B cell (primary cell): ENCODE measurements at regions not wholly inside any gene's neighbourhood (a gene's known extent, or its start where the extent isn't known, plus 50 kb on each side); places are given as distances from the start of the nearest gene placed in this dataset.

Experiments used
- EZH2 ChIP-seq: IDR thresholded peaks from 2 replicates; pipeline ENCODE4 v1.6.1; 2012; ENCODE audit warnings: borderline replicate concordance, low read depth, mild to moderate bottlenecking, moderate library complexity, low read length; ENCODE audit not compliant: insufficient read depth, poor library complexity, severe bottlenecking
- TF ChIP-seq, protein P1 (sequence below): fragments of 200-600 bp; IDR thresholded peaks from one replicate; pipeline ENCODE4 v1.8.0; 2022; ENCODE audit warnings: antibody characterized with exemption, mild to moderate bottlenecking

- TF ChIP-seq, protein P1, sequence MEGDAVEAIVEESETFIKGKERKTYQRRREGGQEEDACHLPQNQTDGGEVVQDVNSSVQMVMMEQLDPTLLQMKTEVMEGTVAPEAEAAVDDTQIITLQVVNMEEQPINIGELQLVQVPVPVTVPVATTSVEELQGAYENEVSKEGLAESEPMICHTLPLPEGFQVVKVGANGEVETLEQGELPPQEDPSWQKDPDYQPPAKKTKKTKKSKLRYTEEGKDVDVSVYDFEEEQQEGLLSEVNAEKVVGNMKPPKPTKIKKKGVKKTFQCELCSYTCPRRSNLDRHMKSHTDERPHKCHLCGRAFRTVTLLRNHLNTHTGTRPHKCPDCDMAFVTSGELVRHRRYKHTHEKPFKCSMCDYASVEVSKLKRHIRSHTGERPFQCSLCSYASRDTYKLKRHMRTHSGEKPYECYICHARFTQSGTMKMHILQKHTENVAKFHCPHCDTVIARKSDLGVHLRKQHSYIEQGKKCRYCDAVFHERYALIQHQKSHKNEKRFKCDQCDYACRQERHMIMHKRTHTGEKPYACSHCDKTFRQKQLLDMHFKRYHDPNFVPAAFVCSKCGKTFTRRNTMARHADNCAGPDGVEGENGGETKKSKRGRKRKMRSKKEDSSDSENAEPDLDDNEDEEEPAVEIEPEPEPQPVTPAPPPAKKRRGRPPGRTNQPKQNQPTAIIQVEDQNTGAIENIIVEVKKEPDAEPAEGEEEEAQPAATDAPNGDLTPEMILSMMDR, result no peak
- no peak for TF ChIP-seq EZH2
These were observed 80.3 kb upstream of the GATA6 start for GRCh38 chr18:22088996-22089640.
